Sigmoid colon (tissue), 4 donors: ENCODE measurements at regions not wholly inside any gene's neighbourhood (a gene's known extent, or its start where the extent isn't known, plus 50 kb on each side); places are given as distances from the start of the nearest gene placed in this dataset.

Source experiments
- CTCF ChIP-seq, 4 experiments: fragments of 450-650 bp in 3 of 4; fragments of 200-600 bp in 1 of 4; IDR thresholded peaks; one replicate each; pipeline ENCODE4 v1.5.1; 2016 to 2019; ENCODE audit warnings: antibody characterized with exemption in 4 of 4, mild to moderate bottlenecking in 3 of 4, moderate library complexity in 2 of 4
- EP300 ChIP-seq, 4 donors: sonication (generic); formaldehyde crosslinking; IDR thresholded peaks; one replicate each; pipeline ENCODE4 v1.6.1; 2017; ENCODE audit warnings: antibody characterized with exemption in 4 of 4
- POLR2A ChIP-seq, 2 donors: fragments of 450-650 bp; IDR thresholded peaks; one replicate each; pipeline ENCODE4 v1.6.1; 2016; ENCODE audit warnings: antibody characterized with exemption in 2 of 2, mild to moderate bottlenecking in 2 of 2, moderate library complexity in 2 of 2
- POLR2AphosphoS5 ChIP-seq, 4 donors: sonication (generic); formaldehyde crosslinking; IDR thresholded peaks; one replicate each; pipeline ENCODE4 v1.6.1; 2017; ENCODE audit warnings: antibody characterized with exemption in 4 of 4

GRCh38 chr6:78192057-78192456 lies 539.2 kb downstream of the MEI4 start:
- no peak for TF ChIP-seq POLR2A (IDR thresholded peaks at IDR 0.05)
- no peak for TF ChIP-seq CTCF (IDR thresholded peaks at IDR 0.05)
- no peak for TF ChIP-seq EP300 (IDR thresholded peaks at IDR 0.05)
- no peak for TF ChIP-seq POLR2AphosphoS5 (IDR thresholded peaks at IDR 0.05)
